Liver (tissue), 7 donors: ENCODE measurements at regions not wholly inside any gene's neighbourhood (a gene's known extent, or its start where the extent isn't known, plus 50 kb on each side); places are given as distances from the start of the nearest gene placed in this dataset.

Experiments used
- DNase-seq: peaks from one replicate; pipeline ENCODE4 v3.0.0-alpha.2; 2017; ENCODE audit warnings: low spot score
- H3K27ac ChIP-seq, 2 donors: one replicate each; pipeline ENCODE4 v1.7.0; 2013; ENCODE audit warnings: inconsistent platforms in 2 of 2, low read length in 2 of 2, control low read depth in 1 of 2, low read depth in 1 of 2, mild to moderate bottlenecking in 1 of 2
- H3K27me3 ChIP-seq, 4 donors: one replicate each; pipeline versions ENCODE4 v1.6.1 to v1.7.0; 2013; ENCODE audit warnings: low read length in 3 of 4, inconsistent platforms in 1 of 4, mild to moderate bottlenecking in 1 of 4, moderate library complexity in 1 of 4; ENCODE audit not compliant: control insufficient read depth in 4 of 4, insufficient read depth in 4 of 4
- H3K36me3 ChIP-seq, 4 donors: one replicate each; pipeline versions ENCODE4 v1.6.1 to v1.7.0; 2013; ENCODE audit warnings: low read length in 3 of 4, mild to moderate bottlenecking in 3 of 4, low read depth in 1 of 4, moderate library complexity in 1 of 4; ENCODE audit not compliant: control insufficient read depth in 4 of 4, insufficient read depth in 3 of 4
- H3K4me1 ChIP-seq, 4 donors: one replicate each; pipeline versions ENCODE4 v1.6.1 to v1.7.0; 2013; ENCODE audit warnings: low read length in 3 of 4, mild to moderate bottlenecking in 3 of 4, moderate library complexity in 1 of 4; ENCODE audit not compliant: control insufficient read depth in 4 of 4, insufficient read depth in 4 of 4
- H3K4me3 ChIP-seq, 3 donors: one replicate each; pipeline versions ENCODE4 v1.6.1 to v1.7.0; 2013; ENCODE audit warnings: low read length in 3 of 3, control low read depth in 1 of 3, low read depth in 1 of 3, mild to moderate bottlenecking in 1 of 3
- H3K9ac ChIP-seq, 2 donors: one replicate each; pipeline ENCODE4 v1.7.0; 2013; ENCODE audit warnings: low read length in 2 of 2, mild to moderate bottlenecking in 2 of 2, moderate library complexity in 2 of 2, control low read depth in 1 of 2, low read depth in 1 of 2
- H3K9me3 ChIP-seq, 4 donors: one replicate each; pipeline versions ENCODE4 v1.6.1 to v1.7.0; 2013; ENCODE audit warnings: low read length in 3 of 4; ENCODE audit not compliant: control insufficient read depth in 4 of 4
- FOXA1 ChIP-seq: IDR thresholded peaks from 2 replicates; pipeline ENCODE4 v1.6.1; 2016; ENCODE audit warnings: antibody characterized with exemption
- FOXA2 ChIP-seq: IDR thresholded peaks from 2 replicates; pipeline ENCODE4 v1.6.1; 2016; ENCODE audit warnings: antibody characterized with exemption
- GABPA ChIP-seq, 2 donors: IDR thresholded peaks in 1 of 2; conservative IDR thresholded peaks in 1 of 2; 2 replicates each; pipeline ENCODE4 v1.6.1; 2016; ENCODE audit warnings: antibody characterized with exemption in 2 of 2, mild to moderate bottlenecking in 1 of 2, moderate library complexity in 1 of 2
- HNF4A ChIP-seq, 2 donors: conservative IDR thresholded peaks; 2 replicates each; pipeline ENCODE4 v1.6.1; 2016; ENCODE audit warnings: antibody characterized with exemption in 2 of 2, mild to moderate bottlenecking in 2 of 2
- JUND ChIP-seq, 2 donors: IDR thresholded peaks; 2 replicates each; pipeline ENCODE4 v1.6.1; 2016; ENCODE audit warnings: antibody characterized with exemption in 2 of 2
- NR2F2 ChIP-seq: IDR thresholded peaks from 2 replicates; pipeline ENCODE4 v1.6.1; 2016; ENCODE audit warnings: antibody characterized with exemption
- RAD21 ChIP-seq, 2 donors: IDR thresholded peaks; 2 replicates each; pipeline ENCODE4 v1.6.1; 2016; ENCODE audit warnings: antibody characterized with exemption in 2 of 2, mild to moderate bottlenecking in 2 of 2
- RXRA ChIP-seq, 2 donors: IDR thresholded peaks; 2 replicates each; pipeline ENCODE4 v1.6.1; 2017 to 2018; ENCODE audit warnings: antibody characterized with exemption in 2 of 2, mild to moderate bottlenecking in 1 of 2
- SP1 ChIP-seq: IDR thresholded peaks from 2 replicates; pipeline ENCODE4 v1.6.1; 2018; ENCODE audit warnings: antibody characterized with exemption, mild to moderate bottlenecking
- TAF1 ChIP-seq: conservative IDR thresholded peaks from 2 replicates; pipeline ENCODE4 v1.6.1; 2016; ENCODE audit warnings: antibody characterized with exemption, mild to moderate bottlenecking
- YY1 ChIP-seq: IDR thresholded peaks from 2 replicates; pipeline ENCODE4 v1.6.1; 2016; ENCODE audit warnings: antibody characterized with exemption, mild to moderate bottlenecking
- TF ChIP-seq, protein P1 (sequence below): IDR thresholded peaks from 2 replicates; pipeline ENCODE4 v1.6.1; 2016; ENCODE audit warnings: antibody characterized with exemption, mild to moderate bottlenecking
- TF ChIP-seq, protein P2 (sequence below): IDR thresholded peaks from 2 replicates; pipeline ENCODE4 v1.6.1; 2016; ENCODE audit warnings: antibody characterized with exemption
- TF ChIP-seq, protein P3 (sequence below): IDR thresholded peaks from 2 replicates; pipeline ENCODE4 v1.6.1; 2016; ENCODE audit warnings: antibody characterized with exemption
- TF ChIP-seq, protein P4 (sequence below): fragments of 150-350 bp; IDR thresholded peaks from 2 replicates; pipeline ENCODE4 v1.5.1; 2017; ENCODE audit warnings: improper control_type of control experiment, low read depth, low read length; ENCODE audit not compliant: missing input control
- TF ChIP-seq, protein P5 (sequence below): IDR thresholded peaks from 2 replicates; pipeline ENCODE4 v1.6.1; 2016; ENCODE audit warnings: antibody characterized with exemption
- donor health status: healthy.
- donor health status: healthy.
- donor health status: healthy.
- donor health status: healthy.

DNA sequence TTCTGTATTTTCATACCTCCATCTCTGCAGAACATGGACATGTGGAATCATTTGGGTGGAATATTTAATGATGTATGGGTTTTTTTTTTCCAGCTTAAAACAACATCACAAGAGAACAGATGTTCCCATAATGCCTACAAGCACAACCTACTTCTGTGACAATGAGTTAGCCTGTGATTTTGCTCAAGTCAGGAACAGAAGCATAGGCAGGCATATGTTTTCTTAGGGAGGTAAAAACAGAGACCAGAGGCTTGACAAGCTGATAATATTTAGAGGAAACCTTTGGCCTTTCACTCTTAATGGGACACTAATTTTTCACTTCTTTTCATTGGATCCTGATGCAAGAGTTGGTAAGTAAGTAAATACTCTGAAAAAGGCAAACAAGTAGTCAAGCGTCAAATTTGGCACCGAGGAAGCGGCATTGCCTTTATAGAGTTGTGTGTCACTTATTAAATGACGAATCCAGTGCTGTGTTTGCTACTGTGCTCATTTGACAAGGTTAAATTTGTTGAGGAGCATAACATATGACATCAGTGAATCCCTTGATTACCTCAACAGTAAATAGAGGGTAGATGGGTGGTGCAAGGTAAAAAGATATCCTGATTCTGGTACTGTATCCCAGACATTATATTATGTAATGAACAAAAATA lies 66.7 kb upstream of the RBMS3 start (continued):
- TF ChIP-seq, protein P1, sequence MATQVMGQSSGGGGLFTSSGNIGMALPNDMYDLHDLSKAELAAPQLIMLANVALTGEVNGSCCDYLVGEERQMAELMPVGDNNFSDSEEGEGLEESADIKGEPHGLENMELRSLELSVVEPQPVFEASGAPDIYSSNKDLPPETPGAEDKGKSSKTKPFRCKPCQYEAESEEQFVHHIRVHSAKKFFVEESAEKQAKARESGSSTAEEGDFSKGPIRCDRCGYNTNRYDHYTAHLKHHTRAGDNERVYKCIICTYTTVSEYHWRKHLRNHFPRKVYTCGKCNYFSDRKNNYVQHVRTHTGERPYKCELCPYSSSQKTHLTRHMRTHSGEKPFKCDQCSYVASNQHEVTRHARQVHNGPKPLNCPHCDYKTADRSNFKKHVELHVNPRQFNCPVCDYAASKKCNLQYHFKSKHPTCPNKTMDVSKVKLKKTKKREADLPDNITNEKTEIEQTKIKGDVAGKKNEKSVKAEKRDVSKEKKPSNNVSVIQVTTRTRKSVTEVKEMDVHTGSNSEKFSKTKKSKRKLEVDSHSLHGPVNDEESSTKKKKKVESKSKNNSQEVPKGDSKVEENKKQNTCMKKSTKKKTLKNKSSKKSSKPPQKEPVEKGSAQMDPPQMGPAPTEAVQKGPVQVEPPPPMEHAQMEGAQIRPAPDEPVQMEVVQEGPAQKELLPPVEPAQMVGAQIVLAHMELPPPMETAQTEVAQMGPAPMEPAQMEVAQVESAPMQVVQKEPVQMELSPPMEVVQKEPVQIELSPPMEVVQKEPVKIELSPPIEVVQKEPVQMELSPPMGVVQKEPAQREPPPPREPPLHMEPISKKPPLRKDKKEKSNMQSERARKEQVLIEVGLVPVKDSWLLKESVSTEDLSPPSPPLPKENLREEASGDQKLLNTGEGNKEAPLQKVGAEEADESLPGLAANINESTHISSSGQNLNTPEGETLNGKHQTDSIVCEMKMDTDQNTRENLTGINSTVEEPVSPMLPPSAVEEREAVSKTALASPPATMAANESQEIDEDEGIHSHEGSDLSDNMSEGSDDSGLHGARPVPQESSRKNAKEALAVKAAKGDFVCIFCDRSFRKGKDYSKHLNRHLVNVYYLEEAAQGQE, result no peak
- TF ChIP-seq, protein P2, sequence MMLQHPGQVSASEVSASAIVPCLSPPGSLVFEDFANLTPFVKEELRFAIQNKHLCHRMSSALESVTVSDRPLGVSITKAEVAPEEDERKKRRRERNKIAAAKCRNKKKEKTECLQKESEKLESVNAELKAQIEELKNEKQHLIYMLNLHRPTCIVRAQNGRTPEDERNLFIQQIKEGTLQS, result no peak
- TF ChIP-seq RXRA (IDR thresholded peaks at IDR 0.05), result no peak

DNA sequence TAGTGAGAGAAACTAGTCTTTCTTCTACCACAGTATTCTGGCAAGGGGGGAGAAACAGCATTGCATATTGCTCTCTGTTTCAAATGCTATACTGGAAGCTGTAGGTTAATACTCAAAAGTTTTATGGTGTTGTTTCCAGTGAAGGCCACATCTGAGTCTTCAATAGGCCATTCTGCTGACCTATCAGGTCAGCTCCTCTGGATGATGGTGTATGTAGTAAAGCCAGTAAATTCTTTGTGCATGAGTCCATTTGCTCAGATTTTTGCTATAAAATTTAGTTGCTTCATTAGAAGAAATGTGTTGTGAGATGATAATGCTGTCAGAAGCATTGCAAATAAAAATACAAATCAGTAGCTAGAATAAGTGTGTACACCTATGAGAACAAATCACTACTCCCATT lies 64.9 kb upstream of the RBMS3 start:
- no peaks in the 10 kb centered on the region for H3K9me3 ChIP-seq
- no peak overlapping the region for H3K27ac ChIP-seq
- H3K36me3 ChIP-seq, result no peaks in the 10 kb centered on the region
- H3K9ac ChIP-seq, result no peak overlapping the region
- DNase-seq, result no peak
- no peaks in the 10 kb centered on the region for H3K27me3 ChIP-seq
- H3K4me3 ChIP-seq, result no peak overlapping the region
- TF ChIP-seq YY1 (no peak), RXRA (IDR thresholded peaks at IDR 0.05) (no peak), TAF1 (no peak), RAD21 (IDR thresholded peaks at IDR 0.05) (no peak), SP1 (no peak), JUND (IDR thresholded peaks at IDR 0.05) (no peak), HNF4A (conservative IDR thresholded peaks at IDR 0.05) (no peak), GABPA (IDR thresholded peaks at IDR 0.05 in 1 of 2, conservative IDR thresholded peaks at IDR 0.05 in 1 of 2) (no peak), FOXA1 (no peak), FOXA2 (no peak), NR2F2 (no peak)
- TF ChIP-seq, protein P3, sequence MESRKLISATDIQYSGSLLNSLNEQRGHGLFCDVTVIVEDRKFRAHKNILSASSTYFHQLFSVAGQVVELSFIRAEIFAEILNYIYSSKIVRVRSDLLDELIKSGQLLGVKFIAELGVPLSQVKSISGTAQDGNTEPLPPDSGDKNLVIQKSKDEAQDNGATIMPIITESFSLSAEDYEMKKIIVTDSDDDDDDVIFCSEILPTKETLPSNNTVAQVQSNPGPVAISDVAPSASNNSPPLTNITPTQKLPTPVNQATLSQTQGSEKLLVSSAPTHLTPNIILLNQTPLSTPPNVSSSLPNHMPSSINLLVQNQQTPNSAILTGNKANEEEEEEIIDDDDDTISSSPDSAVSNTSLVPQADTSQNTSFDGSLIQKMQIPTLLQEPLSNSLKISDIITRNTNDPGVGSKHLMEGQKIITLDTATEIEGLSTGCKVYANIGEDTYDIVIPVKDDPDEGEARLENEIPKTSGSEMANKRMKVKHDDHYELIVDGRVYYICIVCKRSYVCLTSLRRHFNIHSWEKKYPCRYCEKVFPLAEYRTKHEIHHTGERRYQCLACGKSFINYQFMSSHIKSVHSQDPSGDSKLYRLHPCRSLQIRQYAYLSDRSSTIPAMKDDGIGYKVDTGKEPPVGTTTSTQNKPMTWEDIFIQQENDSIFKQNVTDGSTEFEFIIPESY, result no peak
- TF ChIP-seq, protein P2, result no peak
- TF ChIP-seq, protein P1, result no peak
- TF ChIP-seq, protein P4, sequence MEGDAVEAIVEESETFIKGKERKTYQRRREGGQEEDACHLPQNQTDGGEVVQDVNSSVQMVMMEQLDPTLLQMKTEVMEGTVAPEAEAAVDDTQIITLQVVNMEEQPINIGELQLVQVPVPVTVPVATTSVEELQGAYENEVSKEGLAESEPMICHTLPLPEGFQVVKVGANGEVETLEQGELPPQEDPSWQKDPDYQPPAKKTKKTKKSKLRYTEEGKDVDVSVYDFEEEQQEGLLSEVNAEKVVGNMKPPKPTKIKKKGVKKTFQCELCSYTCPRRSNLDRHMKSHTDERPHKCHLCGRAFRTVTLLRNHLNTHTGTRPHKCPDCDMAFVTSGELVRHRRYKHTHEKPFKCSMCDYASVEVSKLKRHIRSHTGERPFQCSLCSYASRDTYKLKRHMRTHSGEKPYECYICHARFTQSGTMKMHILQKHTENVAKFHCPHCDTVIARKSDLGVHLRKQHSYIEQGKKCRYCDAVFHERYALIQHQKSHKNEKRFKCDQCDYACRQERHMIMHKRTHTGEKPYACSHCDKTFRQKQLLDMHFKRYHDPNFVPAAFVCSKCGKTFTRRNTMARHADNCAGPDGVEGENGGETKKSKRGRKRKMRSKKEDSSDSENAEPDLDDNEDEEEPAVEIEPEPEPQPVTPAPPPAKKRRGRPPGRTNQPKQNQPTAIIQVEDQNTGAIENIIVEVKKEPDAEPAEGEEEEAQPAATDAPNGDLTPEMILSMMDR, result no peak
- TF ChIP-seq, protein P5, sequence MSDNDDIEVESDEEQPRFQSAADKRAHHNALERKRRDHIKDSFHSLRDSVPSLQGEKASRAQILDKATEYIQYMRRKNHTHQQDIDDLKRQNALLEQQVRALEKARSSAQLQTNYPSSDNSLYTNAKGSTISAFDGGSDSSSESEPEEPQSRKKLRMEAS, result no peak
- H3K4me1 ChIP-seq, result no peaks in the 10 kb centered on the region
